Activated naive CD8-positive, alpha-beta T cell treated with anti-CD3 and anti-CD28 coated beads, Interleukin-2, amount 50 U/mL, for 16 hours (primary cell): ENCODE measurements at regions not wholly inside any gene's neighbourhood (a gene's known extent, or its start where the extent isn't known, plus 50 kb on each side); places are given as distances from the start of the nearest gene placed in this dataset.
"Not testable (repeated sequence)": the region's sequence is repeated elsewhere in the genome, so short reads cannot be mapped to it uniquely, and the experiment has no call there.

Experiments
- DNase-seq: peaks from one replicate; pipeline ENCODE4 v3.0.0-alpha.2; 2020; ENCODE audit warnings: low read depth, low spot score

DNA sequence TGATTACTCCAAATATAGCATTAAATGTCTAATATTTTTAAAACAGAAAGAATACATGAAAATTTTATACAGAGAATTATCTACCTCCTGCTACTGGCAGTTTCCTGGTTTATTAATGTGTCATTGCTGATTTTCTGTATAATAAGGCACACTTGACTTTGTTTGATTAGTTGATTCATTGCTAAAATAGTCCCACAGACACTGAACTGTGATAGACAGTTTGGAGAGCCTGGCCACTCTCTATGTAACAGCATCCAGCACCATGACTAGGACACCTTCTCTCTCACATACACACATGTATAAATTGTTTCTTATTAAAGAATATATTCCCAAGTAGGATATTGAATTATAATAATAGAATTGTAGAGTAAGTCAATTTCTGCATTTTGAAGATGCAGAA, 368.5 kb upstream of the SNX7 start:
- no peak for DNase-seq

- no peak for DNase-seq
These were observed 368.5 kb upstream of the DPYD start for GRCh38 chr1:98289311-98289710.

DNA sequence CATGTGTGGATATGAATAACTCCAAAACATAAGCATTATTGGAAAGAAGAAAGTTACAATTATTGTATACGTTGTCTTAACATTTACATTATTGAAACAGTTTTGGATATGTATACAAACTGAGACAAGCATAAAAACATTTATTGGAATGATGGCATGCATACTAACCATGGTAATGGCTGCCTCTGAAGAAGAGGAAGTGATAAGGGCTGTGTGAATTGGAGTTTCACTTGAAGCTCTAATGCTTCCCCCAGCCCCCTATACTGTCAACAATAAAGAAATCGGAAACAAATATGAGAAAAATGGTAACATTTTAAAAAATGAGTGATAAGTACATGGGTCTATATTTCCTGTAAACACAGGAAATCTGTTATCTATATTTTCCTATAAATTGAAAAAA, 367.7 kb upstream of the DPYD start:
- no peak for DNase-seq

GRCh38 chr1:98287626-98288025, 366.8 kb upstream of the DPYD start:
- DNase-seq: no peak

DNA sequence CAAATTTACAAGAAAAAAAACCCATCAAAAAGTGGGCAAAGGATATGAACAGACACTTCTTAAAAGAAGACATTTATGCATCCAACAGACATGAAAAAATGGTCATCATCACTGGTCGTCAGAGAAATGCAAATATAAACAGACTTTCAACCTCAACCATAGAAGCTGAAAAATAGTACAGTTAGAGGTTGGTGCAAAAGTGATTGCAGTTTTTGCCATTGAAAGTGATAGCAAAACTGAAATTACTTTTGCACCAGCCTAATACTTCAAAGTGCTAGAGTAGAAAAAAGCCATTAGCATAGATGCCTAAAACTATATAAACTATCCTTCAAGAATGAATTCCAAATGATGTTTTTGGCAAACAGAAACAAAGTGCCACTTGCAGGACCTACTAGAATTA, 365.8 kb upstream of the DPYD start:
- DNase-seq: no peak

DNA sequence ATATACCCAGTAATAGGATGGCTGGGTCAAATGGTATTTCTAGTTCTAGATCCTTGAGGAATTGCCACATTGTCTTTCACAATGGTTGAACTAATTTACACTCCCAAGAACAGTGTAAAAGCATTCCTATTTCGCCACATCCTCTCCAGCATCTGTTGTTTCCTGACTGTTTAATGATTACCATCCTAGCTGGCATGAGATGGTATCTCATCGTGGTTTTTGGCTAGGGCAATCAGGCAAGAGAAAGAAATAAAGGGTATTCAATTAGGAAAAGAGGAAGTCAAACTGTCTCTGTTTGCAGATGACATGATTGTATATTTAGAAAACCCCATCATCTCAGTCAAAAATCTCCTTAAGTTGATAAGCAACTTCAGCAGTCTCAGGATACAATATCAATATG, 364.5 kb upstream of the DPYD start:
- not testable (repeated sequence) for DNase-seq

GRCh38 chr1:98280049-98280448, 359.2 kb upstream of the DPYD start:
- no peak for DNase-seq

DNA sequence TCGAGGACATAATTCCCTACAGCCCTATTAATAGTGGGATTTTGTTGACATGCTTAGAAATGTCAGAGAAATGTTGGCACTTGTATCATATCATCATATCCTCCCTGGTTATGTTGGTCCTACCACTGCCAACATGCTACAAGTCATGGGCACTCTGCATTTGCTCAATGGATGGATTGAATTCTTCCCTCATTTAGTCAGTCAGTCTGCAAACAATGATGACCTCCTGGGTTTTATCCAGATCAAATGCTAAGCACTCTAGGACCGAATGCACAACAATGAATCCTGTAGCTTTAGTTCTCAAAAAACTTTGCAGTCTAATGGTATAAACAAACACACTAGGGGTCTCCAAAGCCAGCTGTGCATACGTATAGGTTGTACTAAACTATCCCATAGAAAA, 357.2 kb upstream of the DPYD start:
- no peak for DNase-seq

GRCh38 chr1:98277118-98277517, 356.3 kb upstream of the DPYD start:
- no peak for DNase-seq

DNA sequence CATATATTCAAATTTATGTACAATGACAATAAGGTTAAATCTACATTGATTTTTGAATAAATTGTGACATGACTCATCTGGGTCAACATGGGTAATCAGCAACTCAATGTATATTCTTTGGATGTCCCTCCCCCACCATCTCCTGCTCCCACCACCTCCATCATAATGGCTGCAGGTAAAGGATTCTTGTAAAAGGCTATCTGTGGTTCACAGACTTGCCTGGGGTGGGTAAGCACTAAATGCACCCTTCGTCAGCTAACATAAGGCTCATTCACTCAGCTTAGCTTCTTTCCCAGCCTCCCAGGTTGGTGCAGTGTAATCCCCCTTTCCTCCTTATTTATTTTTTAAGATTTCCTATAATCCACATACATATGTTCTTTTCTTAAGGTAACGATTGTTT, 355.7 kb upstream of the DPYD start:
- DNase-seq: no peak

DNA sequence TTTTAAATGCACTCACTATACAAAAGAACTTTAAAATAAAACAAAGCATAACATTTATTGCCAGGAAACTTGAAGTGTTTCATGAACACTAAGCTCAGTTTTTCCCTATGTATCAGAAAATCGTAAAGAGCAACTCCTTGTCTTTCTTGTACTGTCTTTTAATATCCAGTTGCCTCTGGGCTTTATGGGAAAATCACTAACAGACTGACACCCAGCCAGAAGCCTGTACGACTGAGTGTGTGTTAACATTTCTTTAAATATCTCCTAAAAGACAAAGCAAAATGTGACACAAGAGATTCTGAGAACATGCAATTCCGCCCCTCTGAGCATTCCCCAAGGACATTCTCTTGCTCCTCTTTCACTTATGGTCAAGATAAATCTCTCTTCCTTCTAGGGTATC, 347.5 kb upstream of the DPYD start:
- DNase-seq: no peak

DNA sequence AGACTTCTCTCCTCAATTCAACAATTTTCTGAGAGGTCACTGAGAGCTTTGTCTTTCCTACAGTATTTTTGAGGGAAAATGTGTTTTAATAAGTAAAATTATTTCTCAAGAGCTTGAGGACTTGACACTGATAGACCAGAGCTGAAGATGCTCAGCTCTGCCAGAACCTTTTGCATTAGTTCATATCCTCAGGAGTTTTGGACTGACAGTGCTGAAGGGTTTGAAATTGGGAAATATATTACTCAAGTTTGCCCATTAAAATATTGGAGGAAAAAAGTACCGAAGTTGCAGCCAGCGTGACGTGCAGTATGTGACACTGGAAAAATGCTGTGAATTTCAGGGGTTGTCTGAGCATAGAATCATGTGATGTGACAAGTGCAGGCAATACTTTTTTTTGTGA, 346.6 kb upstream of the DPYD start:
- DNase-seq: no peak

DNA sequence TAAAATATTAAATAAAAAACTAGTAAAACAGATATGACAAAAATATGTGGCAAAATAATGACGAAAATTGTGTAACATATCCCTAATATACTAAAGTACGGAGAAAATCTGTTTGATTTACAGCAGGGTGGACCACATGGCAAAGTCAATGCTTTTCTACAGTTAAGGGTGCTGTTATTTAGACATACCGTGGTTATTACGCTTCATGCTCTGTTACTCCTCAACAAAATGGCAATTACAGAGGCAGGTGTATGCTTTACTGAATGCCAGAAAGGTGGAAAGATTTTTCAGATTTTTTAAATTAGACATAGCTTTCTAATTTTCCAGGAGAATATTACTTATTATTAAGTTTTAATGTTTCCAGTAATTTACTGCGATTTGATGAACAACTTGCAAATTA, 343.9 kb upstream of the DPYD start:
- no peak for DNase-seq

- DNase-seq: no peak
These were observed 340.0 kb upstream of the DPYD start for GRCh38 chr1:98260839-98261238.

DNA sequence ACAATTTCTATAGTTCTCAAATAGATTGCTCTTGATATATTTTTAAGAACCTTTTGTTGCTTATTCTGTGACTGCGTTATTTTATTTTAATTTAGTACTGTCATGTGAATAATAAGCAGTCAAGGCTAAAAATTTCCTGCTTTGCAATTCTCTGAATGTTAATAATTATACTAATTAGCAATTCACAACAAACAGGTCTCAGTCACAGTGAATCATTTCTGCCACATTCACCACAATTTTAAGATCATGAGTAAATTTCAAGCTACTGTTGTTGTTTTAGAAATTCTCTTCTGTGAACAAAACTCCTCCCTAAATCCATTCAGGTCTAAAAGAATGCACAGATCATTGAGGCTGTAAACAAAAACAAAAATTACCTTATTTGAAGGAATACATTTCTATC, 339.6 kb upstream of the DPYD start:
- DNase-seq: no peak

DNA sequence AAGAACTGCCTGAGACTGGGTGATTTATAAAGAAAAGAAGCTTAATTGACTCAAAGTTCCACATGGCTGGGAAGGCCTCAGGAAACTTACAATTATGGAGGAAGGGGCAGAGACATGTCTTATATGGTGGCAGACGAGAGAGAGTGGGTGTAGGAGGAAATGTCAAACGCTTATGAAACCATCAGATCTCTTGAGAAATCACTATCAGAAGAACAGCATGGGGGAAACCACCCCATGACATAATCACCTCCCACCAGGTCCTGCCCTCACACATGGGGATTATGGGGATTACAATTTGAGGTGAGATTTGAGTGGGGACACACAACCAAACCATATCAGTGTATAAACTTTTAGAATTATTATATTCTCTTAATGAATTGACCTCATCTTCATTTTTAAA, 335.9 kb upstream of the DPYD start:
- no peak for DNase-seq

- DNase-seq: no peak
These were observed 332.3 kb upstream of the DPYD start for GRCh38 chr1:98253145-98253544.

- no peak for DNase-seq
These were observed 330.7 kb upstream of the DPYD start for GRCh38 chr1:98251497-98251896.

DNA sequence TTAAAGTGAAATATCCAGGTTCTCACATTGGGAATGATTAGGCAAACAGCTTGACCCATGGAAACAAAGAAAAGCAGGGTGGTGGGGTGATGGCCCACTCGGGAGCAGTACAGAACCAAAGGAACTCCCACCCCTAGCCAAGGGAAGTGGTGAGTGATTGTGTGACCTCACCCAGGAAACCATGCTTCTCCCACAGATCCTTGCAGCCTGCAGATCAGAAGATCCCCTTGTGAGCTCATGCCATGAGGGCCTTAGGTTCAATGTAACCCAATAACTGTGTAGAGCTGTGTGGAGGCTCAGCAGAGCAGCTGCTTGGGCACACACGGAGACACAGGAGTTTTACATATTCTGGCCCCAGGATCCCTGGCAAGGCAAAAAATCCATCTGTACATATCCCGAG, 311.8 kb upstream of the DPYD start:
- DNase-seq: no peak

DNA sequence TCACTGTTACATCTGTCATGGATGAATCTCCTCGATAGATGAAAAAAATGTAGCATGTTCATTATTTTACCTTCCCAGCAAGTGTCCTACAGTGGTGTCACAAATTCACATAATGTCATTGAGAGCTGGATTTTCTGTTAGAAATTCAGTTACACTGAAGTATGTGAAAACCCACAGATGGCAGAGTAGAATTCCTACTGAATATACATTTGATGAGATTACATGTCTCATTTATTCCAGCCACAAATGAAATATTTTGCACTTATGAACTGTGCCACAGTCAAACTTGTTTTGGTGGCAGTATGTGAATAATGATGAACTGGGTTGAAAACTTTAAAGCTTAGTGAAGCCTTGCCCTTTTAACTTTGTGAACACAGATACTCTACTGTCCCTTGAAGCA, 301.9 kb upstream of the DPYD start:
- DNase-seq: no peak

DNA sequence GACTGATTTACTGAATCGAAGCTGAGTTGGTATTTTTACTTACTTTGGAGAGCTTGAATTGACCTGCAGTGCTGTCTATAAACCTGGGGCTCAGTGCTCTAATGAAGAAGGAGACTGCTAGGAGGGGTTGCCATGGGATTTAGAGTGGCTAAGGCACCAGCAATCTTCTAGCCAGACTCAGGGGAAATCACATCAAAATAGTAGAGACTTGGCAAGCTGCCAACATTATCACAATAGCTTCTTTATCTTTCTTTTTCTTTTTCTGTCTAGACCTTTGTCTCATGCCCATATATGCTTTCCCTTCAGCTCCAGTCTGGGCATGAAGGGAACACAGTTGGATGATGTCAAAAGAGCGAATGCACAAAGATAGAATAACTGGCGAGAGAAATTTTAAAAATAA, 301.1 kb upstream of the DPYD start:
- DNase-seq: no peak

DNA sequence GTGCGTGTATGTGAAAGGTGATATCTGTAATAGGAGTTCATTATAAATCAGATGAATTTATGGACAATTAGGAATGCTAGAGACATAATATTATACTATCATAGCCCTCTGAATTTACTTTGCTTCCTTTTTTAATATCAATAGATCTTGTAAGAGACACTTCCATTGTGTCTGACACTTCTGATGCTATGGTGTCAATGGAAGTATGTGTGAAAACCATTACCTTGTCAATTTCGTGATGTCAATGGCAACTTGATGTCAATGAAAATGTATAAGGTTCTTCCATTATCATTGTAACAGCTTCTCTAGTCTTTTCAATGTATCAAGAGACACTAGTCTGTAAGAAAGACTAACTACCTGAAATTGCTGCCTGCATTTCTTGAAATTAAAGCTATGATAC, 296.8 kb upstream of the DPYD start:
- DNase-seq: no peak

DNA sequence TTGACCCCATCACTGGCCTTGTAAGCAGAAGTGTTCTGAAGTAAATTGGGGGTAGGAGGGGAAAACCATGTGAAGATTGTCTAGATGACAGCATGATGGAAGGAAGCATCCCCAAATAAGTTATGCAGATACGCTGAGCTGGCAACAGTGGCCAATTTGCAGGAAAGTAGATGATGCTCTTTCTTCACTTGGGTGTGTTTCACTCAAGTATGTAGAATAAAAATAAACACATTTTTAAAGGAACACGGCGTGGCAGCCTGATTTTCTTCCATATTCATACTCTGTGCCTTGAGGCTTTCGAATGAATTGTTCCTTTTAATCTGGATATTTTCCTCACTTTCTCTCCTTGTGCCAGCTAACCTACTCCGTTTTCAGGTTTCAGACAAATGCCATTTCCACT, 295.5 kb upstream of the DPYD start:
- DNase-seq: no peak

- no peak for DNase-seq
These were observed 290.5 kb upstream of the DPYD start for GRCh38 chr1:98211271-98211845.

- no peak for DNase-seq
These were observed 289.7 kb upstream of the DPYD start for GRCh38 chr1:98210563-98210962.
